ENCODE measurements at regions not wholly inside any gene's neighbourhood (a gene's known extent, or its start where the extent isn't known, plus 50 kb on each side); places are given as distances from the start of the nearest gene placed in this dataset.

DNA sequence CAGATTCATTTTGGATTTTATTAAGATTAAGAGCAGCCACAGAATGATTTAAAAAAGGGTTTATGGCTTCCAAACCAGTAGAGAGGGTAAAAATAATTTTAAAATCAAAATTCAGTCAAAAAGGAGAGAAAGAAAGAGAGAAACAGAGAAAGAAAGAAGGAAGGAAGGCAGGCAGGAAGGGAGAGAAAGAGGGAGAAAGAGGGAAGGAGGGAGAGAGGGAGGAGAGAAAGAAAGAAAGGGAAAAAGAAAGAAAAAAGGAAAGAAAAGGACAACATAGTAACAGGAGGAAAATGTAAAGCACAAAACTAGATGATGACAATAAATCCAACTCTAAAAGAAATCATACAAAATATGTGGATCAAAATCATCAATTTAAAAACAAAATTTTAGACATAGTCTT lies 79.6 kb upstream of the FRG1 start:
- TF ChIP-seq, protein P1, sequence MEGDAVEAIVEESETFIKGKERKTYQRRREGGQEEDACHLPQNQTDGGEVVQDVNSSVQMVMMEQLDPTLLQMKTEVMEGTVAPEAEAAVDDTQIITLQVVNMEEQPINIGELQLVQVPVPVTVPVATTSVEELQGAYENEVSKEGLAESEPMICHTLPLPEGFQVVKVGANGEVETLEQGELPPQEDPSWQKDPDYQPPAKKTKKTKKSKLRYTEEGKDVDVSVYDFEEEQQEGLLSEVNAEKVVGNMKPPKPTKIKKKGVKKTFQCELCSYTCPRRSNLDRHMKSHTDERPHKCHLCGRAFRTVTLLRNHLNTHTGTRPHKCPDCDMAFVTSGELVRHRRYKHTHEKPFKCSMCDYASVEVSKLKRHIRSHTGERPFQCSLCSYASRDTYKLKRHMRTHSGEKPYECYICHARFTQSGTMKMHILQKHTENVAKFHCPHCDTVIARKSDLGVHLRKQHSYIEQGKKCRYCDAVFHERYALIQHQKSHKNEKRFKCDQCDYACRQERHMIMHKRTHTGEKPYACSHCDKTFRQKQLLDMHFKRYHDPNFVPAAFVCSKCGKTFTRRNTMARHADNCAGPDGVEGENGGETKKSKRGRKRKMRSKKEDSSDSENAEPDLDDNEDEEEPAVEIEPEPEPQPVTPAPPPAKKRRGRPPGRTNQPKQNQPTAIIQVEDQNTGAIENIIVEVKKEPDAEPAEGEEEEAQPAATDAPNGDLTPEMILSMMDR (IDR thresholded peaks at IDR 0.05 in 2 of 3, conservative IDR thresholded peaks at IDR 0.05 in 1 of 3; ENCODE audit: borderline replicate concordance in 1 of 3, insufficient read depth in 1 of 3, low read depth in 2 of 3, low read length in 2 of 3): no peak
- no peak for TF ChIP-seq POLR2A (IDR thresholded peaks at IDR 0.05; ENCODE audit: borderline replicate concordance, extremely low read depth, insufficient read depth, insufficient read length)
- TF ChIP-seq, protein P2, sequence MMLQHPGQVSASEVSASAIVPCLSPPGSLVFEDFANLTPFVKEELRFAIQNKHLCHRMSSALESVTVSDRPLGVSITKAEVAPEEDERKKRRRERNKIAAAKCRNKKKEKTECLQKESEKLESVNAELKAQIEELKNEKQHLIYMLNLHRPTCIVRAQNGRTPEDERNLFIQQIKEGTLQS (IDR thresholded peaks at IDR 0.05): no peak
- TF ChIP-seq, protein P3, sequence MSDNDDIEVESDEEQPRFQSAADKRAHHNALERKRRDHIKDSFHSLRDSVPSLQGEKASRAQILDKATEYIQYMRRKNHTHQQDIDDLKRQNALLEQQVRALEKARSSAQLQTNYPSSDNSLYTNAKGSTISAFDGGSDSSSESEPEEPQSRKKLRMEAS (IDR thresholded peaks at IDR 0.05): no peak
- TF ChIP-seq SP1 (IDR thresholded peaks at IDR 0.05; ENCODE audit: low read depth): no peak
- no peak for TF ChIP-seq POLR2AphosphoS5 (IDR thresholded peaks at IDR 0.05; ENCODE audit: low read depth, low read length)
- no peak for TF ChIP-seq EZH2 (IDR thresholded peaks at IDR 0.05)
- TF ChIP-seq TCF7L2 (IDR thresholded peaks at IDR 0.05; ENCODE audit: borderline replicate concordance, extremely low read depth, insufficient read depth, insufficient read length): no peak
- no peak for TF ChIP-seq EZH2phosphoT487 (IDR thresholded peaks at IDR 0.05; ENCODE audit: borderline replicate concordance)
- TF ChIP-seq, protein P4, sequence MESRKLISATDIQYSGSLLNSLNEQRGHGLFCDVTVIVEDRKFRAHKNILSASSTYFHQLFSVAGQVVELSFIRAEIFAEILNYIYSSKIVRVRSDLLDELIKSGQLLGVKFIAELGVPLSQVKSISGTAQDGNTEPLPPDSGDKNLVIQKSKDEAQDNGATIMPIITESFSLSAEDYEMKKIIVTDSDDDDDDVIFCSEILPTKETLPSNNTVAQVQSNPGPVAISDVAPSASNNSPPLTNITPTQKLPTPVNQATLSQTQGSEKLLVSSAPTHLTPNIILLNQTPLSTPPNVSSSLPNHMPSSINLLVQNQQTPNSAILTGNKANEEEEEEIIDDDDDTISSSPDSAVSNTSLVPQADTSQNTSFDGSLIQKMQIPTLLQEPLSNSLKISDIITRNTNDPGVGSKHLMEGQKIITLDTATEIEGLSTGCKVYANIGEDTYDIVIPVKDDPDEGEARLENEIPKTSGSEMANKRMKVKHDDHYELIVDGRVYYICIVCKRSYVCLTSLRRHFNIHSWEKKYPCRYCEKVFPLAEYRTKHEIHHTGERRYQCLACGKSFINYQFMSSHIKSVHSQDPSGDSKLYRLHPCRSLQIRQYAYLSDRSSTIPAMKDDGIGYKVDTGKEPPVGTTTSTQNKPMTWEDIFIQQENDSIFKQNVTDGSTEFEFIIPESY (IDR thresholded peaks at IDR 0.05; ENCODE audit: extremely low read depth, insufficient replicate concordance, low read length): no peak
- TF ChIP-seq CEBPB (IDR thresholded peaks at IDR 0.05; ENCODE audit: low read depth): no peak
- TF ChIP-seq, protein P5, sequence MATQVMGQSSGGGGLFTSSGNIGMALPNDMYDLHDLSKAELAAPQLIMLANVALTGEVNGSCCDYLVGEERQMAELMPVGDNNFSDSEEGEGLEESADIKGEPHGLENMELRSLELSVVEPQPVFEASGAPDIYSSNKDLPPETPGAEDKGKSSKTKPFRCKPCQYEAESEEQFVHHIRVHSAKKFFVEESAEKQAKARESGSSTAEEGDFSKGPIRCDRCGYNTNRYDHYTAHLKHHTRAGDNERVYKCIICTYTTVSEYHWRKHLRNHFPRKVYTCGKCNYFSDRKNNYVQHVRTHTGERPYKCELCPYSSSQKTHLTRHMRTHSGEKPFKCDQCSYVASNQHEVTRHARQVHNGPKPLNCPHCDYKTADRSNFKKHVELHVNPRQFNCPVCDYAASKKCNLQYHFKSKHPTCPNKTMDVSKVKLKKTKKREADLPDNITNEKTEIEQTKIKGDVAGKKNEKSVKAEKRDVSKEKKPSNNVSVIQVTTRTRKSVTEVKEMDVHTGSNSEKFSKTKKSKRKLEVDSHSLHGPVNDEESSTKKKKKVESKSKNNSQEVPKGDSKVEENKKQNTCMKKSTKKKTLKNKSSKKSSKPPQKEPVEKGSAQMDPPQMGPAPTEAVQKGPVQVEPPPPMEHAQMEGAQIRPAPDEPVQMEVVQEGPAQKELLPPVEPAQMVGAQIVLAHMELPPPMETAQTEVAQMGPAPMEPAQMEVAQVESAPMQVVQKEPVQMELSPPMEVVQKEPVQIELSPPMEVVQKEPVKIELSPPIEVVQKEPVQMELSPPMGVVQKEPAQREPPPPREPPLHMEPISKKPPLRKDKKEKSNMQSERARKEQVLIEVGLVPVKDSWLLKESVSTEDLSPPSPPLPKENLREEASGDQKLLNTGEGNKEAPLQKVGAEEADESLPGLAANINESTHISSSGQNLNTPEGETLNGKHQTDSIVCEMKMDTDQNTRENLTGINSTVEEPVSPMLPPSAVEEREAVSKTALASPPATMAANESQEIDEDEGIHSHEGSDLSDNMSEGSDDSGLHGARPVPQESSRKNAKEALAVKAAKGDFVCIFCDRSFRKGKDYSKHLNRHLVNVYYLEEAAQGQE (IDR thresholded peaks at IDR 0.05; ENCODE audit: low read depth): no peak
- no peak for TF ChIP-seq ZNF274 (IDR thresholded peaks at IDR 0.05; ENCODE audit: low read depth, low read length)
